ENCODE measurements at regions not wholly inside any gene's neighbourhood (a gene's known extent, or its start where the extent isn't known, plus 50 kb on each side); places are given as distances from the start of the nearest gene placed in this dataset.

- DNase-seq, result no peak
- Mint-ChIP-seq H3K4me3 (no peak overlapping the region), H3K27me3 (ENCODE audit: low read depth in 3 of 3) (no peaks in the 10 kb centered on the region), H3K27ac (no peak overlapping the region), H3K9me3 (peaks cover 0 to 3% (median 2%) of the 10 kb centered on the region in 7 donors), H3K4me1 (no peaks in the 10 kb centered on the region), H3K36me3 (no peaks in the 10 kb centered on the region)
- intact Hi-C loops (cut with micrococcal nuclease), result no loop called here
- Histone ChIP-seq H3K27me3 (ENCODE audit: control insufficient read depth in 2 of 2, insufficient read depth in 2 of 2, low read length in 2 of 2) (no peaks in the 10 kb centered on the region), H3K4me2 (replicated peaks; ENCODE audit: extremely low read depth, low read length, poor library complexity, severe bottlenecking) (no peak overlapping the region), H3K4me3 (replicated peaks in 1 of 3; ENCODE audit: low read depth in 2 of 3, low read length in 3 of 3) (no peak overlapping the region), H3K27ac (ENCODE audit: low read depth in 1 of 2, low read length in 2 of 2) (no peak overlapping the region), H3K9ac (ENCODE audit: insufficient read depth, low read length, poor library complexity, severe bottlenecking) (no peak overlapping the region), H3K79me2 (ENCODE audit: insufficient read depth, low read length) (no peaks in the 10 kb centered on the region), H3K4me1 (ENCODE audit: control insufficient read depth in 1 of 2, insufficient read depth in 2 of 2, low read length in 2 of 2) (no peaks in the 10 kb centered on the region), H3K9me3 (replicated peaks in 1 of 2; ENCODE audit: control insufficient read depth in 1 of 2, insufficient read depth in 1 of 2, low read length in 2 of 2) (no peaks in the 10 kb centered on the region), H3K36me3 (replicated peaks in 1 of 2; ENCODE audit: control insufficient read depth in 1 of 2, insufficient read depth in 2 of 2, low read length in 2 of 2) (no peaks in the 10 kb centered on the region), H2AFZ (ENCODE audit: insufficient read depth, low read depth, low read length, poor library complexity, severe bottlenecking) (no peak overlapping the region), H4K20me1 (ENCODE audit: insufficient read depth, low read length) (no peaks in the 10 kb centered on the region)
- TF ChIP-seq CTCF (IDR thresholded peaks at IDR 0.05), result no peak
Observed at GRCh38 chr14:39847194-39847593, 415.0 kb upstream of the FBXO33 start.

- Mint-ChIP-seq H3K4me1 (no peaks in the 10 kb centered on the region), H3K9me3 (peaks cover 0 to 6% (median 2%) of the 10 kb centered on the region in 7 donors), H3K4me3 (no peak overlapping the region), H3K27me3 (ENCODE audit: low read depth in 3 of 3) (peaks cover 0 to 2% (median 0%) of the 10 kb centered on the region in 3 donors), H3K36me3 (no peaks in the 10 kb centered on the region), H3K27ac (no peak overlapping the region)
- Histone ChIP-seq H3K9me3 (replicated peaks in 1 of 2; ENCODE audit: control insufficient read depth in 1 of 2, insufficient read depth in 1 of 2, low read length in 2 of 2) (no peaks in the 10 kb centered on the region), H3K79me2 (ENCODE audit: insufficient read depth, low read length) (no peaks in the 10 kb centered on the region), H3K9ac (ENCODE audit: insufficient read depth, low read length, poor library complexity, severe bottlenecking) (no peak overlapping the region), H4K20me1 (ENCODE audit: insufficient read depth, low read length) (no peaks in the 10 kb centered on the region), H2AFZ (ENCODE audit: insufficient read depth, low read depth, low read length, poor library complexity, severe bottlenecking) (no peak overlapping the region), H3K4me3 (replicated peaks in 1 of 3; ENCODE audit: low read depth in 2 of 3, low read length in 3 of 3) (no peak overlapping the region), H3K4me2 (replicated peaks; ENCODE audit: extremely low read depth, low read length, poor library complexity, severe bottlenecking) (no peak overlapping the region), H3K27me3 (ENCODE audit: control insufficient read depth in 2 of 2, insufficient read depth in 2 of 2, low read length in 2 of 2) (no peaks in the 10 kb centered on the region), H3K36me3 (replicated peaks in 1 of 2; ENCODE audit: control insufficient read depth in 1 of 2, insufficient read depth in 2 of 2, low read length in 2 of 2) (no peaks in the 10 kb centered on the region), H3K4me1 (ENCODE audit: control insufficient read depth in 1 of 2, insufficient read depth in 2 of 2, low read length in 2 of 2) (no peaks in the 10 kb centered on the region), H3K27ac (ENCODE audit: low read depth in 1 of 2, low read length in 2 of 2) (no peak overlapping the region)
- TF ChIP-seq CTCF (IDR thresholded peaks at IDR 0.05), result no peak
- 90% methylated on average over 4 of the region's 5 CpGs for WGBS (ENCODE audit: insufficient coverage)
- intact Hi-C loops (cut with micrococcal nuclease), result no loop called here
- no peak for DNase-seq
Observed at GRCh38 chr14:39843881-39844280, 411.6 kb upstream of the FBXO33 start.
